Colonic mucosa (tissue), 4 donors: ENCODE measurements at regions not wholly inside any gene's neighbourhood (a gene's known extent, or its start where the extent isn't known, plus 50 kb on each side); places are given as distances from the start of the nearest gene placed in this dataset.

Experiments
- DNase-seq: peaks from one replicate; pipeline ENCODE4 v3.0.0-alpha.2; 2020
- H3K27ac ChIP-seq: fragments of 200-600 bp; one replicate; pipeline ENCODE4 v1.8.0; 2021
- H3K27me3 ChIP-seq: fragments of 200-600 bp; one replicate; pipeline ENCODE4 v1.8.0; 2021
- H3K36me3 ChIP-seq: fragments of 200-600 bp; one replicate; pipeline ENCODE4 v1.8.0; 2021
- H3K4me1 ChIP-seq: fragments of 200-600 bp; one replicate; pipeline ENCODE4 v1.8.0; 2021; ENCODE audit warnings: mild to moderate bottlenecking
- H3K4me3 ChIP-seq: fragments of 200-600 bp; one replicate; pipeline ENCODE4 v1.8.0; 2021
- H3K9ac ChIP-seq, 2 donors: one replicate each; pipeline ENCODE4 v1.7.0; 2013; ENCODE audit warnings: control low read depth in 2 of 2, low read depth in 2 of 2, low read length in 2 of 2
- H3K9me3 ChIP-seq: fragments of 200-600 bp; one replicate; pipeline ENCODE4 v1.8.0; 2021
- CTCF ChIP-seq: fragments of 200-600 bp; IDR thresholded peaks from one replicate; pipeline ENCODE4 v1.8.0; 2022; ENCODE audit warnings: antibody characterized with exemption, mild to moderate bottlenecking
- intact Hi-C: fragments of 100-400 bp; cut with DNase I; formaldehyde crosslinking; loops from one replicate; pipeline ENCODE4 v1.14.1; 2022
- donor health status: healthy.
- donor health status: DM: no; HTN: no; CAD: no.
- donor health status: DM: no; HTN: no; CAD: no.

DNA sequence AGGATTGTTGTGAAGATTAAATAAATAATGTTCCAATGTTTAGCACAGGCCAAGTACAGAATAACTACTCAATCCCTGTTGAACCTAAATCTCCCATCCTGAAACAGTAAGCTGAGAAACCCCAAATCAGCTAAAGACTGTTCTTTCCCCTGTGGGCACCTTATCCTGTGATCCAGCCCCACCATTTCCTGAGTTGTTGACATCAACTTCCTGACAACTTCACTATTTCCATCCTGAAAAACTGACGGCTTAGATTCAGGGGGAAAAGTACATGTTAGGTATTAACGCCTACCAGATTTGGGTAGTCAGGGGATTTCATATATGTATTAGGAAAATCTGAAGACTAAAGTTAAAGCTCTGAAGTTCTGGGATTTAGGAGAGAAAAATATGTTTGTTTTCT is 51.7 kb upstream of the PALMD start:
- DNase-seq = no peak
- no peak overlapping the region for H3K27ac ChIP-seq

DNA sequence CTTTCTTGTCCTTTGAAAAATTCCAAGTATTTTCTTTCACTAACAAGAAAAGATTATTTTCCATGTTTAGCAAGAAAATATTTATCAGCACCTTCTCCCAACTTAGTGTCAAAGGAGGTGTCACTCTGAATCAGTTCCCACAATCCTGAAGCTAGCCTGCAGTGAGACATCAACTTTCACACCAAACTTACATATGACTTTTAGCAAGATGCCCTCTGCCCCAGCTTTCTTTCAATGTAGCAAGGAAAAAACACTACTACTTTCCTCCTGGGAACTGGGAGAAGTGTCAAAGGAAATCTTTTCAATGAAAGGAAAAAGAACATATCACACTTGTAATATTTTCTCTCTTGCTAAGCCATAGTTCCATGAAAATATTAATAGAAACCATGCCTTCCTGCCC is 50.9 kb upstream of the PALMD start:
- Histone ChIP-seq H3K36me3 (no peaks in the 10 kb centered on the region), H3K9ac (no peak overlapping the region), H3K27ac (no peak overlapping the region), H3K9me3 (no peaks in the 10 kb centered on the region), H3K4me3 (no peak overlapping the region), H3K27me3 (no peaks in the 10 kb centered on the region), H3K4me1 (no peaks in the 10 kb centered on the region)
- DNase-seq = no peak
- intact Hi-C loops = no loop called here
- TF ChIP-seq CTCF = no peak

More for the DNA sequence above, 51.7 kb upstream of the PALMD start:
- no peaks in the 10 kb centered on the region for H3K27me3 ChIP-seq
- intact Hi-C loops = no loop called here
- no peak overlapping the region for H3K4me3 ChIP-seq
- H3K4me1 ChIP-seq = no peaks in the 10 kb centered on the region
- H3K9ac ChIP-seq = no peak overlapping the region
- no peaks in the 10 kb centered on the region for H3K9me3 ChIP-seq
- TF ChIP-seq CTCF = no peak
- H3K36me3 ChIP-seq = no peaks in the 10 kb centered on the region

GRCh38 chr1:99595441-99595840 is 50.5 kb upstream of the PALMD start:
- TF ChIP-seq CTCF = no peak
- H3K9me3 ChIP-seq = no peaks in the 10 kb centered on the region
- H3K4me1 ChIP-seq = no peaks in the 10 kb centered on the region
- no peak overlapping the region for H3K4me3 ChIP-seq
- DNase-seq = no peak
- no peaks in the 10 kb centered on the region for H3K36me3 ChIP-seq
- no peak overlapping the region for H3K27ac ChIP-seq
- H3K27me3 ChIP-seq = no peaks in the 10 kb centered on the region
- intact Hi-C loops = no loop called here
- H3K9ac ChIP-seq = no peak overlapping the region
